ENCODE measurements at regions not wholly inside any gene's neighbourhood (a gene's known extent, or its start where the extent isn't known, plus 50 kb on each side); places are given as distances from the start of the nearest gene placed in this dataset.
"Not testable (repeated sequence)": the region's sequence is repeated elsewhere in the genome, so short reads cannot be mapped to it uniquely, and the experiment has no call there.

DNA sequence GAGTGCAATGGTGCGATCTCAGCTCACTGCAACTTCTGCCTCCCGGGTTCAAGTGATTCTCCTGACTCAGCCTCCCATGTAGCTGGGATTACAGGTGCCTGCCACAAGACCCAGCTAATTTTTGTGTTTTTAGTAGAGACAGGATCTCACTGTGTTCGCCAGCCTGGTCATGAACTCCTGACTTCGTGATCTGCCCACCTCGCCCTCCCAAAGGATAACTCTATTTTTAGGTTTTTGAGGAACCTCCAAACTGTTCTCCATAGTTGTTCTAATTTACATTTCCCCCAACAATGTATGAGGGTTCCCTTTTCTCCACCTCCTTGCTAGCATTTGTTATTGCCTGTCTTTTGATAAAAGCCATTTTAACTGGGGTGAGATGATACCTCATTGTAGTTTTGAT is 53.7 kb upstream of the ZCCHC2 start:
- TF ChIP-seq EZH2 (IDR thresholded peaks at IDR 0.05; ENCODE audit: insufficient read depth, low read length), result not testable (repeated sequence)
- TF ChIP-seq, protein P1, sequence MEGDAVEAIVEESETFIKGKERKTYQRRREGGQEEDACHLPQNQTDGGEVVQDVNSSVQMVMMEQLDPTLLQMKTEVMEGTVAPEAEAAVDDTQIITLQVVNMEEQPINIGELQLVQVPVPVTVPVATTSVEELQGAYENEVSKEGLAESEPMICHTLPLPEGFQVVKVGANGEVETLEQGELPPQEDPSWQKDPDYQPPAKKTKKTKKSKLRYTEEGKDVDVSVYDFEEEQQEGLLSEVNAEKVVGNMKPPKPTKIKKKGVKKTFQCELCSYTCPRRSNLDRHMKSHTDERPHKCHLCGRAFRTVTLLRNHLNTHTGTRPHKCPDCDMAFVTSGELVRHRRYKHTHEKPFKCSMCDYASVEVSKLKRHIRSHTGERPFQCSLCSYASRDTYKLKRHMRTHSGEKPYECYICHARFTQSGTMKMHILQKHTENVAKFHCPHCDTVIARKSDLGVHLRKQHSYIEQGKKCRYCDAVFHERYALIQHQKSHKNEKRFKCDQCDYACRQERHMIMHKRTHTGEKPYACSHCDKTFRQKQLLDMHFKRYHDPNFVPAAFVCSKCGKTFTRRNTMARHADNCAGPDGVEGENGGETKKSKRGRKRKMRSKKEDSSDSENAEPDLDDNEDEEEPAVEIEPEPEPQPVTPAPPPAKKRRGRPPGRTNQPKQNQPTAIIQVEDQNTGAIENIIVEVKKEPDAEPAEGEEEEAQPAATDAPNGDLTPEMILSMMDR (IDR thresholded peaks at IDR 0.05; ENCODE audit: insufficient read depth, low read depth, low read length), result not testable (repeated sequence)
